Gastrocnemius medialis (tissue), 4 donors: ENCODE measurements at regions not wholly inside any gene's neighbourhood (a gene's known extent, or its start where the extent isn't known, plus 50 kb on each side); places are given as distances from the start of the nearest gene placed in this dataset.

Experiments
- ATAC-seq, 2 donors: fragments of 150-250 bp; one replicate each; pipeline ENCODE4 v1.9.1; 2016
- DNase-seq, 2 donors: peaks; one replicate each; pipeline ENCODE4 v3.0.0-alpha.2; 2019
- H3K27ac ChIP-seq, 4 donors: fragments of 200-600 bp; sonication (generic); 1 replicate in 1 of 4; 2 replicates in 3 of 4; pipeline ENCODE4 v1.5.1; 2016 to 2018; ENCODE audit warnings: mild to moderate bottlenecking in 2 of 4, moderate library complexity in 1 of 4
- H3K27me3 ChIP-seq, 3 donors: fragments of 200-600 bp; sonication (generic) in 2 of 3; 1 replicate in 1 of 3; 2 replicates in 2 of 3; pipeline versions ENCODE4 v1.5.1 to v1.6.0; 2016 to 2019; ENCODE audit warnings: mild to moderate bottlenecking in 1 of 3, moderate library complexity in 1 of 3
- H3K36me3 ChIP-seq, 2 donors: fragments of 200-600 bp; sonication (generic) in 1 of 2; one replicate each; pipeline ENCODE4 v1.5.1; 2017 to 2018
- H3K4me1 ChIP-seq, 2 donors: fragments of 200-600 bp; sonication (generic) in 1 of 2; one replicate each; pipeline ENCODE4 v1.5.1; 2016 to 2017; ENCODE audit warnings: mild to moderate bottlenecking in 2 of 2
- H3K4me3 ChIP-seq, 4 donors: fragments of 200-600 bp; sonication (generic) in 3 of 4; 1 replicate in 1 of 4; 2 replicates in 3 of 4; pipeline ENCODE4 v1.5.1; 2016 to 2019; ENCODE audit warnings: mild to moderate bottlenecking in 2 of 4
- H3K9me3 ChIP-seq, 3 donors: fragments of 200-600 bp; sonication (generic) in 2 of 3; 1 replicate in 1 of 3; 2 replicates in 2 of 3; pipeline ENCODE4 v1.5.1; 2016 to 2019
- POLR2A ChIP-seq, 2 donors: fragments of 450-650 bp; IDR thresholded peaks; one replicate each; pipeline ENCODE4 v1.6.1; 2017; ENCODE audit warnings: antibody characterized with exemption in 2 of 2, mild to moderate bottlenecking in 2 of 2, moderate library complexity in 2 of 2
- in situ Hi-C, 4 donors: fragments of 200-750 bp; cut with MboI; loops; one replicate each; pipeline versions ENCODE4 v1.15.0 to v1.8.0; 2017; ENCODE audit warnings: low sequenced_read_pairs in 4 of 4
- intact Hi-C: fragments of 100-400 bp; cut with DNase I; formaldehyde crosslinking; loops from one replicate; pipeline ENCODE4 v1.15.1; 2023; ENCODE audit warnings: low total_unique reads
- TF ChIP-seq, protein P1 (sequence below), 5 experiments: fragments of 450-650 bp in 3 of 5; fragments of 200-600 bp in 2 of 5; sonication (generic) in 2 of 5; IDR thresholded peaks in 4 of 5; conservative IDR thresholded peaks in 1 of 5; 1 replicate in 4 of 5; 2 replicates in 1 of 5; pipeline ENCODE4 v1.5.1; 2016 to 2019; ENCODE audit warnings: antibody characterized with exemption in 5 of 5, mild to moderate bottlenecking in 3 of 5, moderate library complexity in 3 of 5

- no peak for TF ChIP-seq POLR2A (IDR thresholded peaks at IDR 0.05)
- TF ChIP-seq, protein P1, sequence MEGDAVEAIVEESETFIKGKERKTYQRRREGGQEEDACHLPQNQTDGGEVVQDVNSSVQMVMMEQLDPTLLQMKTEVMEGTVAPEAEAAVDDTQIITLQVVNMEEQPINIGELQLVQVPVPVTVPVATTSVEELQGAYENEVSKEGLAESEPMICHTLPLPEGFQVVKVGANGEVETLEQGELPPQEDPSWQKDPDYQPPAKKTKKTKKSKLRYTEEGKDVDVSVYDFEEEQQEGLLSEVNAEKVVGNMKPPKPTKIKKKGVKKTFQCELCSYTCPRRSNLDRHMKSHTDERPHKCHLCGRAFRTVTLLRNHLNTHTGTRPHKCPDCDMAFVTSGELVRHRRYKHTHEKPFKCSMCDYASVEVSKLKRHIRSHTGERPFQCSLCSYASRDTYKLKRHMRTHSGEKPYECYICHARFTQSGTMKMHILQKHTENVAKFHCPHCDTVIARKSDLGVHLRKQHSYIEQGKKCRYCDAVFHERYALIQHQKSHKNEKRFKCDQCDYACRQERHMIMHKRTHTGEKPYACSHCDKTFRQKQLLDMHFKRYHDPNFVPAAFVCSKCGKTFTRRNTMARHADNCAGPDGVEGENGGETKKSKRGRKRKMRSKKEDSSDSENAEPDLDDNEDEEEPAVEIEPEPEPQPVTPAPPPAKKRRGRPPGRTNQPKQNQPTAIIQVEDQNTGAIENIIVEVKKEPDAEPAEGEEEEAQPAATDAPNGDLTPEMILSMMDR (IDR thresholded peaks at IDR 0.05 in 4 of 5, conservative IDR thresholded peaks at IDR 0.05 in 1 of 5) = no peak
- in situ Hi-C loops = loop anchor here in 3 of 4 donors (10.0 to 25.0 kb wide), 3 partner anchors 311 to 568 kb away; partner anchors contain the start of gene CYP20A1 (in 2 of the 3)
- no peak overlapping the region for H3K4me3 ChIP-seq
- no peaks in the 10 kb centered on the region for H3K27me3 ChIP-seq
- no peak overlapping the region for H3K27ac ChIP-seq
- no peak for ATAC-seq
- intact Hi-C loops = no loop called here
- H3K36me3 ChIP-seq = no peaks in the 10 kb centered on the region
- H3K9me3 ChIP-seq = peaks cover 0 to 5% (median 0%) of the 10 kb centered on the region in 3 donors
- peaks cover 0 to 9% of the 10 kb centered on the region in 2 donors for H3K4me1 ChIP-seq
- no peak for DNase-seq
Observed at GRCh38 chr2:203805486-203805838, 62.1 kb upstream of the CTLA4 start.

DNA sequence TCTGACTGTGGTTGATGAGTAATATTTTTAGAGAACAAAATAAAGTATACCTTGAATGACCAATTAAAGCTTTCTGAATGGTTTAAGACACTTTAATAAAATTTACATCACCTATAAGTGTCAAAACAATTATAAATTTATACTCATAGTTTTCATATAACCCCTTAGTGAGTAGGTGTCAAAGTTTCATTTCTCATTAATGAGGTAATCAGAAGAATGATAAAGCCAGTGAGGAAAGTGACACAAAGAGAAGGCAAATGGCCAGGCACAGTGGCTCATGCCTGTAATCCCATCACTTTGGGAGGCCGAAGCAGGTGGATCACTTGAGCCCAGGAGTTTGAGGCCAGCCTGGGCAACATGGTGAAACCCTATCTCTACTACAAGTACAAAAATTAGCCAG, 60.8 kb upstream of the CTLA4 start:
- DNase-seq = no peak
- Histone ChIP-seq H3K27ac (no peak overlapping the region), H3K4me3 (no peak overlapping the region), H3K9me3 (no peaks in the 10 kb centered on the region), H3K27me3 (no peaks in the 10 kb centered on the region), H3K36me3 (no peaks in the 10 kb centered on the region), H3K4me1 (peaks cover 0 to 9% of the 10 kb centered on the region in 2 donors)
- TF ChIP-seq, protein P1 (IDR thresholded peaks at IDR 0.05 in 4 of 5, conservative IDR thresholded peaks at IDR 0.05 in 1 of 5) = no peak
- ATAC-seq = no peak
- intact Hi-C loops = no loop called here
- in situ Hi-C loops = loop anchor here in 3 of 4 donors (10.0 to 25.0 kb wide), 3 partner anchors 312 to 569 kb away; partner anchors contain the start of gene CYP20A1 (in 2 of the 3)

- Histone ChIP-seq H3K27ac (no peak overlapping the region), H3K4me1 (peaks cover 0 to 9% of the 10 kb centered on the region in 2 donors), H3K36me3 (no peaks in the 10 kb centered on the region), H3K27me3 (no peaks in the 10 kb centered on the region), H3K4me3 (no peak overlapping the region), H3K9me3 (no peaks in the 10 kb centered on the region)
- intact Hi-C loops = no loop called here
- DNase-seq = no peak
- TF ChIP-seq POLR2A (IDR thresholded peaks at IDR 0.05) = no peak
- TF ChIP-seq, protein P1 (IDR thresholded peaks at IDR 0.05 in 4 of 5, conservative IDR thresholded peaks at IDR 0.05 in 1 of 5) = no peak
- ATAC-seq = peak in 1 of 2 donors; percentile 14
- in situ Hi-C loops = loop anchor here in 3 of 4 donors (10.0 to 25.0 kb wide), 3 partner anchors 313 to 571 kb away; partner anchors contain the start of gene CYP20A1 (in 2 of the 3)
Observed at GRCh38 chr2:203808046-203808750, 59.4 kb upstream of the CTLA4 start.

- intact Hi-C loops (no loop called here), in situ Hi-C loops (loop anchor here in 3 of 4 donors (10.0 to 25.0 kb wide), 3 partner anchors 314 to 572 kb away; partner anchors contain the start of gene CYP20A1 (in 2 of the 3))
Observed at GRCh38 chr2:203809084-203809521, 58.5 kb upstream of the CTLA4 start.

More at GRCh38 chr2:203809084-203809521, 58.5 kb upstream of the CTLA4 start:
- TF ChIP-seq, protein P1 (IDR thresholded peaks at IDR 0.05 in 4 of 5, conservative IDR thresholded peaks at IDR 0.05 in 1 of 5) = no peak
- TF ChIP-seq POLR2A (IDR thresholded peaks at IDR 0.05) = no peak
- no peak for ATAC-seq
- H3K27me3 ChIP-seq = no peaks in the 10 kb centered on the region
- no peak overlapping the region for H3K4me3 ChIP-seq
- no peak for DNase-seq
- peaks cover 0 to 9% of the 10 kb centered on the region in 2 donors for H3K4me1 ChIP-seq
- H3K36me3 ChIP-seq = no peaks in the 10 kb centered on the region
- H3K9me3 ChIP-seq = no peaks in the 10 kb centered on the region
- H3K27ac ChIP-seq = no peak overlapping the region
